ENCODE measurements at regions not wholly inside any gene's neighbourhood (a gene's known extent, or its start where the extent isn't known, plus 50 kb on each side); places are given as distances from the start of the nearest gene placed in this dataset.

- DNase-seq (ENCODE audit: low spot score): no peak
Measured at GRCh38 chr22:27667121-27667843, 134.3 kb downstream of the MN1 start.

- DNase-seq (ENCODE audit: low spot score): no peak
Measured at GRCh38 chr22:27668828-27669797, 132.4 kb downstream of the MN1 start.

- no peak for DNase-seq (ENCODE audit: low spot score)
Measured at GRCh38 chr22:27669798-27670599, 131.6 kb downstream of the MN1 start.

- no peak for DNase-seq (ENCODE audit: low spot score)
Measured at GRCh38 chr22:27670701-27671412, 130.7 kb downstream of the MN1 start.

- DNase-seq (ENCODE audit: low spot score): no peak
Measured at GRCh38 chr22:27671413-27671935, 130.1 kb downstream of the MN1 start.

GRCh38 chr22:27672721-27673418 lies 128.7 kb downstream of the MN1 start:
- DNase-seq (ENCODE audit: low spot score): no peak

GRCh38 chr22:27673839-27674238 lies 127.7 kb downstream of the MN1 start:
- DNase-seq (ENCODE audit: low spot score): no peak

- no peak for DNase-seq (ENCODE audit: low spot score)
Measured at GRCh38 chr22:27674261-27674923, 127.2 kb downstream of the MN1 start.

- no peak for DNase-seq (ENCODE audit: low spot score)
Measured at GRCh38 chr22:27676545-27677213, 124.9 kb downstream of the MN1 start.

GRCh38 chr22:27677905-27678458 lies 123.6 kb downstream of the MN1 start:
- no peak for DNase-seq (ENCODE audit: low spot score)

- DNase-seq (ENCODE audit: low spot score): no peak
Measured at GRCh38 chr22:27679176-27679575, 122.4 kb downstream of the MN1 start.

- DNase-seq (ENCODE audit: low spot score): no peak
Measured at GRCh38 chr22:27679693-27680488, 121.7 kb downstream of the MN1 start.

GRCh38 chr22:27680636-27681035 lies 120.9 kb downstream of the MN1 start:
- DNase-seq (ENCODE audit: low spot score): no peak

- no peak for DNase-seq (ENCODE audit: low spot score)
Measured at GRCh38 chr22:27681037-27681436, 120.5 kb downstream of the MN1 start.

- DNase-seq (ENCODE audit: low spot score): no peak
Measured at GRCh38 chr22:27682437-27682836, 119.1 kb downstream of the MN1 start.

GRCh38 chr22:27684901-27685300 lies 116.7 kb downstream of the MN1 start:
- no peak for DNase-seq (ENCODE audit: low spot score)

- DNase-seq (ENCODE audit: low spot score): no peak
Measured at GRCh38 chr22:27685515-27685914, 116.0 kb downstream of the MN1 start.

- DNase-seq (ENCODE audit: low spot score): no peak
Measured at GRCh38 chr22:27685970-27686369, 115.6 kb downstream of the MN1 start.

All from mesenteric fat pad (tissue), 1 donor.